HFF-Myc (cell line): ENCODE measurements at regions not wholly inside any gene's neighbourhood (a gene's known extent, or its start where the extent isn't known, plus 50 kb on each side); places are given as distances from the start of the nearest gene placed in this dataset.

ENCODE experiments used
- DNase-seq: peaks from one replicate; pipeline ENCODE4 v3.0.0-alpha.2; 2011; ENCODE audit warnings: low read depth; ENCODE audit errors: extremely low read depth
- H3K4me3 ChIP-seq: replicated peaks from 2 replicates; pipeline ENCODE4 v1.5.1; 2011; ENCODE audit warnings: low read depth, mild to moderate bottlenecking, control low read depth, low read length
- TF ChIP-seq, protein P1 (sequence below): IDR thresholded peaks from 2 replicates; pipeline ENCODE4 v1.5.1; 2012; ENCODE audit warnings: mild to moderate bottlenecking, low read depth, low read length, control low read depth; ENCODE audit errors: missing control alignments

- TF ChIP-seq, protein P1, sequence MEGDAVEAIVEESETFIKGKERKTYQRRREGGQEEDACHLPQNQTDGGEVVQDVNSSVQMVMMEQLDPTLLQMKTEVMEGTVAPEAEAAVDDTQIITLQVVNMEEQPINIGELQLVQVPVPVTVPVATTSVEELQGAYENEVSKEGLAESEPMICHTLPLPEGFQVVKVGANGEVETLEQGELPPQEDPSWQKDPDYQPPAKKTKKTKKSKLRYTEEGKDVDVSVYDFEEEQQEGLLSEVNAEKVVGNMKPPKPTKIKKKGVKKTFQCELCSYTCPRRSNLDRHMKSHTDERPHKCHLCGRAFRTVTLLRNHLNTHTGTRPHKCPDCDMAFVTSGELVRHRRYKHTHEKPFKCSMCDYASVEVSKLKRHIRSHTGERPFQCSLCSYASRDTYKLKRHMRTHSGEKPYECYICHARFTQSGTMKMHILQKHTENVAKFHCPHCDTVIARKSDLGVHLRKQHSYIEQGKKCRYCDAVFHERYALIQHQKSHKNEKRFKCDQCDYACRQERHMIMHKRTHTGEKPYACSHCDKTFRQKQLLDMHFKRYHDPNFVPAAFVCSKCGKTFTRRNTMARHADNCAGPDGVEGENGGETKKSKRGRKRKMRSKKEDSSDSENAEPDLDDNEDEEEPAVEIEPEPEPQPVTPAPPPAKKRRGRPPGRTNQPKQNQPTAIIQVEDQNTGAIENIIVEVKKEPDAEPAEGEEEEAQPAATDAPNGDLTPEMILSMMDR = no peak
- no peak for DNase-seq
- no peak overlapping the region for H3K4me3 ChIP-seq
Observed at GRCh38 chr2:242051463-242051862, 181.9 kb downstream of the RTP5 start.

DNA sequence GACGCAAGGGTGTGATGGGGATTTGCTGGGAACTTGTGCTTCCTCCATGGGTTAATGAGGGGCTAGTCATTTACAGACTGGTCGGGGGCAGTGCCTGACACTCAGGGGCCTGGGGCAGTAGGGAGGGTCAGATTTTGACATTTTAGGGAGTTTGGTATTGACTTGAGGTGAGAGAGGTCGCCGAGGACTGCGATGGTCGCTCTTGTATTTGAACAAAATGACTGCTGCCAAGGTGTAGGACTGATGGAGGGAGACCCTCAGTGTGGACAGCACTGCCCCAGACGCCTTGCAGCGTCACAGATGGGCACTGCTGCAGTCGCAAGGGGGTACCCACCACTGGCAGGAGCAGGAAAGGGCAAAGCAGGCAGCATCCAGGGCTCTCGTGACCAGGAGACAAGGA is 182.9 kb downstream of the RTP5 start:
- TF ChIP-seq, protein P1 = no peak
- no peak overlapping the region for H3K4me3 ChIP-seq
- no peak for DNase-seq

DNA sequence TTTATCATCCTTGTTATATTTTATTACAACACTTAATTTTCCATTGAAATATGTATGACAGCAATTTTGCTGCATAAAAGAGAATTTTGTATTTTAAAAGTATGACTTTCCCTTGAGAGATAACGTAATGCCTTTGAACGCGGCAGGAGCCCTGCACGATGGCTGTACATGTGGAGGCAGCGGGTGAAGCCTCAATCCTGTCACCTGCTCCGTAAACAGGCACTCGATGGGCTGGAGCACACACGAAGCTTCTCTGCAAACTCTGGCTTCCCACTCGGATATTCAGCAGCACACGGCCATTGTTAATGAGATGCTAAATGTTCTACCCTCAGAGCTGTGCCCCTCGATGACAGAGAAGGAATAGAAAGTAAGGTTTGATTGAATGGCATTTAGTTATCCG is 184.4 kb downstream of the RTP5 start:
- no peak for DNase-seq
- TF ChIP-seq, protein P1 = no peak
- H3K4me3 ChIP-seq = no peak overlapping the region

- no peak overlapping the region for H3K4me3 ChIP-seq
- DNase-seq = no peak
- TF ChIP-seq, protein P1 = no peak
Observed at GRCh38 chr2:242054406-242054805, 184.9 kb downstream of the RTP5 start.

DNA sequence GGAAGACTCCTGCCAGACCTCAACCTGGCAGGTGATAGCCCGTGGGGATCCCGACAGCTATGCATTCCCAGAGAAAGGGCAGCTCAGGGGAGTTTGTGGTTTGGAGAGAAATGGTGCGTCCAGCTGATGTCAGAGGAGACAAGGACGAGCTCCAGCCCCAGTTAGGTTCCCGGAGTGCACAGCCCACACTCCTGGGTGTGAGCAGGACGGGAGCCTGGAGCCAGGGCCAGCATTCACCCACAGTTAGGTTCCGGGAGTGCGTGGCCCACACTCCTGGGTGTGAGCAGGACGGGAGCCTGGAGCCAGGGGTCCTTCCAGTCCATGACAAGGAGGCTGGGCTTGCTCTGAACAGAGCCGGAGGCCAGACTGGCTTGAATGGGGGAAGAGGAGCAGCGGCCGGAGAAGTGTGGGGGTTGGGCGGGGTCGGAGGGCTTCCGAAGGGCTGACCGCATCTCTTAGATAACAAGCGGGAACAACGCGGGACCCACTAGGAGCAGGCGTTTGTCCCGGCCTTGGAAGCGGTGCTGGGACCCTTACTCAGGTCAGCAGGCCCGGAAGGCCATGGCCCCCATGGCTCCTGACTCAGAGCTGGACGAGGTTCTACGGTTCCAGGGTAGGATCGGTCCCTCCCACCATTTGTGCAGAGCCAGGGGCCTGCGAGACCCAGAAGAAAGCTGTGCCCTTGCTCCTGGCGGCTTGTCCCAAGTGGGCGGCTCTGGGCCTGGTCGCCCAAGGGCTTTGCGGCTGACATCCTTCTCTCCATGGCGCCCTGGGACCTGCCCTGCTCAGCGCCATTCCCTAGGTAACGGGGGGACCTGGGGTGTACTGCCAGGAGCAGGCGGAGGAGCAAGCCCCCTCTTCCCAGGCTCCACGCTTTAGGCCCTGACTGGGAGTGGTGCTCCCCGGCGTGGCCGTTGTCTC is 185.6 kb downstream of the RTP5 start:
- H3K4me3 ChIP-seq = no peak overlapping the region
- TF ChIP-seq, protein P1 = no peak
- no peak for DNase-seq

- DNase-seq = no peak
- TF ChIP-seq, protein P1 = no peak
- no peak overlapping the region for H3K4me3 ChIP-seq
Observed at GRCh38 chr2:242056026-242056425, 186.5 kb downstream of the RTP5 start.

GRCh38 chr2:242056785-242057184 is 187.3 kb downstream of the RTP5 start:
- DNase-seq = no peak
- no peak overlapping the region for H3K4me3 ChIP-seq
- TF ChIP-seq, protein P1 = no peak
